Stimulated activated naive CD8-positive, alpha-beta T cell treated with anti-CD3 and anti-CD28 coated beads, Interleukin-15, amount 100 ng/mL, for 72 hours (primary cell): ENCODE measurements at regions not wholly inside any gene's neighbourhood (a gene's known extent, or its start where the extent isn't known, plus 50 kb on each side); places are given as distances from the start of the nearest gene placed in this dataset.

Experiments used
- ATAC-seq: fragments of 150-1000 bp; cut with Tn5 transposase; 2 replicates; pipeline ENCODE4 v1.10.0; 2021; ENCODE audit warnings: mild to moderate bottlenecking, moderate library complexity
- DNase-seq, 2 donors: peaks; one replicate each; pipeline ENCODE4 v3.0.0; 2021 to 2022
- H3K27ac Mint-ChIP-seq, 2 donors: one replicate each; pipeline ENCODE4 v1.8.0; 2022; ENCODE audit warnings: mild to moderate bottlenecking in 2 of 2, mixed read lengths in 2 of 2, moderate library complexity in 2 of 2
- H3K27me3 Mint-ChIP-seq: one replicate; pipeline ENCODE4 v1.8.0; 2022; ENCODE audit warnings: mixed read lengths
- H3K4me1 Mint-ChIP-seq: one replicate; pipeline ENCODE4 v1.8.0; 2022; ENCODE audit warnings: mild to moderate bottlenecking, mixed read lengths
- H3K4me3 Mint-ChIP-seq, 2 donors: one replicate each; pipeline ENCODE4 v1.8.0; 2022; ENCODE audit warnings: mild to moderate bottlenecking in 2 of 2, mixed read lengths in 2 of 2, moderate library complexity in 1 of 2
- H3K9me3 Mint-ChIP-seq, 2 donors: one replicate each; pipeline ENCODE4 v1.8.0; 2022; ENCODE audit warnings: mixed read lengths in 2 of 2

DNA sequence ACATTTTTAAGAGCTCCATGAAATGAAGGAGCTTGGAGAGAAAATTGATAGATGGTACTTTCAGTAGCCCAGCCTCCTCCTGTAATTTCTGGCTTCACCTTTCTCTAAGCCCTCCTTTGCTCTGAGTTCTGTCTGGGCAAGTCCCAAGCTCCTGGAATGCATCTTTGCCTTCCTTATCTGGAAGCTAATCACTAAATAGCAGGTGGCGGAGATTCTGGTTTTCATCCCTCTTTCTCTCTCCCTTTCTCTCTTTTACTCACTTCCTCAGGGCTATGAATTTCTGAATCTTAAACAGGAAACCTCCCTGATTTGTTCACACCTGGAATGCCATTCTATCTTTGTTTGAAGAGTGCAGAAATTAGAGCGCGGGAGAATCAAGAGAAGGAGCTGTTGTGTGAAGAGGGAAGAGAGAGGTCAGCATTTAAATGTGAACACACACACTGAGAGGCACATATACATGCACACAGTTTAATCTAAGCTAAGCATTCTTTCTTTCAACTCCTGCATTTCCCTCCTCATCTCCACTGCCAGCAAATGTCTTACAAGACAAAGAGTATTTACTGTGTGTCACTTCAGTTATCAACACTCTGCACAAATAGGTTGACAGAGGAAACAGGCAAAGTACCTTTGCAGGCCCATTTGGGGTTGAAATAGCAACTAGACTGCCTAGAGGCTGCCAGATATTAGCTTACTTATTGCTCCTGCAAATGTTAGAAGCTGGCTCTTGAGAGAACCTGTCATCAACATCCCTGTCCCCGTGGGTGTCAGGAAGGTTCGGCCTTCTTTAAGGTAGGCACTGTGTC is 199.4 kb upstream of the CAMK1G start:
- H3K27ac Mint-ChIP-seq = no peak overlapping the region
- DNase-seq = no peak
- H3K4me3 Mint-ChIP-seq = no peak overlapping the region

DNA sequence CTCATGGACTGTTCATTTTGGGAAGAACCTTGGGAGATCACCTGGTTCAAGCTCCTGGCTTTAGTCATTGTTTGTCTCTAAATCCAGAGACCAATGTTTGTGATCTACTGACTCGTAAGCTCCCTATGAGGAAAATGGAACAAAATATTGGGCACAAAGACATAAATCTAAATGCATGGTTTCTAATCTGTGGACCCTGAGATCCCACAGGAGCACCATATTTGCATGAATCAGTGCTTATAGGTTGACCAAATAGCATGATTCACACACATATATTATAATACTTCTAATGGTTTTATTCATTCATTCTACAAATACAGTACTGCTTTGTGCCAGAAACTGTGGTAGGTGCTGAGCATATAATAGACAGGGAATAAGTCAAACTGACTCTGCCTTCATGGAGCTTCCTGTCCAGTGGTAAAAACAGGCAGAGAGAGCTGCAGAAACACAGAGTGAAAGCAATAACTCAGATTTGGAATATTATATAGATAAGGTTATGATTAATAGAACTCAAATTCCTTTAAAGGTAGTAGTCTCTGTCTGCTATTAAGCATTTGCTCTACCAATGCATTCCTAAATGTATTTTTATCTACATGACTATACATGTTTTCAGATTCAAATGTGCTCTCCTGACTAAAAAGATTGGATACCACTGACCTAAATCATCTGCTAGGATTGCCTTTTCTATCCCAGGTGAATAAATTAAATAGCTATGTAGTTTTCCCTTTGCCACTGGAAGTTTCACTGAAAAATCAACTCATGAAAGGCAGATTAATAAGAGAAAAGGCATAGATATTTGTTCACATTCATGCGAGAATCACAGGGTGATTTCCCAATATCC is 198.6 kb upstream of the CAMK1G start:
- no peak overlapping the region for H3K4me3 Mint-ChIP-seq
- no peak for ATAC-seq
- no peaks in the 10 kb centered on the region for H3K4me1 Mint-ChIP-seq

More for the DNA sequence above, 199.4 kb upstream of the CAMK1G start:
- no peak for ATAC-seq
- Mint-ChIP-seq H3K4me1 (no peaks in the 10 kb centered on the region), H3K27me3 (peaks cover 3% of the 10 kb centered on the region), H3K9me3 (no peaks in the 10 kb centered on the region)

DNA sequence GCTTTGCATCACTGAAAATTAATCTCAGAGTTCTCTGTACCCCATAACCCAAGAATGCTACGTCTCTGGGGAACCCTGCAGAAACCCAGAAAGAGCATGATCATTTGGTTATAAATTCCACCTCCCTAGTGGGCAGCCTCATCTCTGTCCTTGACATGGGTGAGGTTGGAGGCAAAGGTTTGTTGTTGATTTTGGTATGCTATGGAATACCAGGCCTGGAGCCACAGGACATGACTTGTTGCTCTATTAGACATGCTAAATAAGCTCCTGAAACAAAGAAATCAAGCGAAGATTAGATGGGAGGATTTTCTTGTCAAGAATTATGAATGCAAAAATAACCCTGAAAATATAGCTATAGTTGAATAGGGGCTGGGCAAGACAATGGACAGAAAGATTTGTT is 197.4 kb upstream of the CAMK1G start:
- H3K27ac Mint-ChIP-seq = no peak overlapping the region
- DNase-seq (no peak), ATAC-seq (no peak)
- H3K27me3 Mint-ChIP-seq = peaks cover 8% of the 10 kb centered on the region
- H3K9me3 Mint-ChIP-seq = no peaks in the 10 kb centered on the region
- no peak overlapping the region for H3K4me3 Mint-ChIP-seq
- no peaks in the 10 kb centered on the region for H3K4me1 Mint-ChIP-seq

More for the DNA sequence above, 198.6 kb upstream of the CAMK1G start:
- H3K9me3 Mint-ChIP-seq = no peaks in the 10 kb centered on the region
- H3K27me3 Mint-ChIP-seq = peaks cover 8% of the 10 kb centered on the region
- no peak for DNase-seq
- H3K27ac Mint-ChIP-seq = no peak overlapping the region

DNA sequence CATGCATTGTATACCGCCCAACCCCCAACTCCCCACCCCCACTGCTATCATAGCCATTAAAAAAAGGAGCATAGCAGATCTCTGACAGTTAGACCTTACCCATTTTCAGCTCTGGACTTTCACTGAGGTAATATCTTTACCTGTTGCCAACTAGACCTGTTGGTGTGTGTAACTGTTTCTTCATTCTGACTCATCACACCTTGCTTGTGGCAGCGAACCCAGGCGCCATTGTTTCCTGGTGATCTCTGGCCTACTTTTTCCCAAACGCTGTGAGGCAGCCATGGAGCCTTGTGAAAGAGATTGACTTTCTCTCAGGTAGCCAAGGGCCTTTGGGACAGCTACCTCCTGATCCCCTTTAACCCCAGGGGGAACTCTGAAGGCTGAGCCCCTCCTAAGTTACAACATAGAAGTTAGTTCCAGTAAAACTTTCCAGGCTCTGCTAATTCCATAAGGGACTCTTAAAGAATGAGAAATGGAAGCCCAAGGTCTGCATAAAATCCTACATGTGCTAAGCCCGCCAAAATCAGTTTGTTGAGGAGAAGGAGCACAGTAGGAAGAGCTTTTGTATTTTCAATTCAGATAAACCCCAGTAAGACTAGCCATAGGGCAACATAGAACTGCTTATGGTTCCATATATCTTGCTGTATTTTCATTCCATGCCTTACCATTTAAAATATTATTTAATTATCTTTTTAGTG is 196.1 kb upstream of the CAMK1G start:
- Mint-ChIP-seq H3K9me3 (no peaks in the 10 kb centered on the region), H3K27me3 (peaks cover 10% of the 10 kb centered on the region), H3K4me3 (no peak overlapping the region), H3K4me1 (no peaks in the 10 kb centered on the region), H3K27ac (peak overlapping the region in 1 of 2 donors; percentile 45)
- DNase-seq (no peak), ATAC-seq (no peak)

DNA sequence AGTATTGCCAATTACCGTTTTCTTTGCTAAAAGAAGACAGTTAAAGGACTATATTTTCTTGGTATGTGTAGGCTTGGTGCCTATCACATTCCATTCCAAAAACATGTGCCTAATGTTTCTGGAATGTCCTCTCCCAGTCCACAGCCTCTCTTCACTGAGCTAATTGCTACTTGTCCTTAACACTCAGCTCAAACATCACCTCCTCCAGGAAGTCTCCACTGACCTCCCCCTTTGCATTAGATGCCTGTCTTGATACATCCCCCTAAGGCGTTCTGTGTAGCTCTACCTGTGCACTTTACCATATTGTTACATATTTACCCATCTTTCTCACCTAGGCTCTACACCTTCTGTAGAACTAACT is 195.6 kb upstream of the CAMK1G start:
- H3K27ac Mint-ChIP-seq = no peak overlapping the region
- H3K4me3 Mint-ChIP-seq = no peak overlapping the region
- DNase-seq = no peak
- H3K9me3 Mint-ChIP-seq = no peaks in the 10 kb centered on the region
- H3K27me3 Mint-ChIP-seq = peaks cover 15% of the 10 kb centered on the region
- no peak for ATAC-seq
- no peaks in the 10 kb centered on the region for H3K4me1 Mint-ChIP-seq

DNA sequence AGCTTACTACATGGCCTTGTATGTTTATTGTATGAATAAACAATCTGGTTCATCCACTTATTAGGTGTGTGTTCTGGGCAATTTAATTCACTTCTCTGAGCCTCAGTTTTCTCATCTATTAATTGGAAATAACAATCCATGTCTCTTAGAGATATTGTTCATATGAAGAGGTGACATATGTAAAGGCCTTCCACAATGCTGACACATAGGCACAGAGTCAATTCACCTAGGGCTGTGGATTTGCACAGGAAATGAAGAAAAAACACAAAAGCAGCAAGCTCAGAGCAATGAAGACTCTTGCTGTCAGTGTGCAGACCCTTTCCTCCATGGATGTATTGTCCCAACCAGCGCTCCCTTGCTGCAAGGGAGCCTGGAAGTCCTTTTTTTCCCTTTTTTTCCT is 195.2 kb upstream of the CAMK1G start:
- H3K4me1 Mint-ChIP-seq = no peaks in the 10 kb centered on the region
- DNase-seq = no peak
- H3K27ac Mint-ChIP-seq = no peak overlapping the region
- no peaks in the 10 kb centered on the region for H3K9me3 Mint-ChIP-seq
- H3K4me3 Mint-ChIP-seq = no peak overlapping the region
- peaks cover 19% of the 10 kb centered on the region for H3K27me3 Mint-ChIP-seq
- ATAC-seq = no peak

DNA sequence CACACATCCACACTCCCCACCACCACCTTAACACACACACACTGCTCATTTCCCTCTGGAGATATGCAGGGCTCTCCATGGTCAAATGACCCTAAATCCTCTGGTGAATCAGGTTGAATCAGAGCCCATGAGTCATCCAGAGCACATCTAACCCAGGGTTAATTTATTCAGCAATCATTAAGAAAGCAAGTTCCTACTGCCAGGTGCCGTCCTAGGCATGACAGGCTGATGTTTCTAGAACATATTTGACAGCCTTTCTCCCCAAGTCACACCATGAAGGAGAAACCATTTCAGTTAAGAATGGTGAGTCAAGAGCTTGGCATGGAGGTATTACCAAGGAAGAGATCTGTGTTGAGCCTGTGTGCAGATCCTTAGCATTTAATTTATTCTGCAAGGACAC is 194.3 kb upstream of the CAMK1G start:
- no peaks in the 10 kb centered on the region for H3K4me1 Mint-ChIP-seq
- no peak overlapping the region for H3K4me3 Mint-ChIP-seq
- no peaks in the 10 kb centered on the region for H3K9me3 Mint-ChIP-seq
- no peak for DNase-seq
- ATAC-seq = no peak
- H3K27me3 Mint-ChIP-seq = peaks cover 21% of the 10 kb centered on the region
- peak overlapping the region in 1 of 2 donors; percentile 45 for H3K27ac Mint-ChIP-seq

DNA sequence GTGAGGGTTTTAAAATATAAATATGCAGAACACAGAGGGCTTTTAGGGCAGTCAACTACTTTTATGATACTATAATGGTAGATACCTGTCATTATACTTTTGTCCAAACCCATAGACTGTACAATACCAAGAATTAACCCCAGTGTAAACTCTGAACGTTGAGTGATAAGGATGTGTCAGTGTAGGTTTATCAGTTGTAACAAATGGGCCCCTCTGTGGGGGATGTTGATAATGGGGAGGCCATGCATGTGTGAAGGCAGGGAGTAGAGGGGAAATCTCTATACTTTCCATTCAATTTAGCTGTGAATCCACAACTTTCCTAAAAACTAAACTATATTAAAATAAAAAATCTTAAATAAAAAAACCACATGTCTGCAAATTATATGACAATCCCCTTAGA is 193.5 kb upstream of the CAMK1G start:
- no peak overlapping the region for H3K27ac Mint-ChIP-seq
- H3K27me3 Mint-ChIP-seq = peaks cover 28% of the 10 kb centered on the region
- H3K4me1 Mint-ChIP-seq = no peaks in the 10 kb centered on the region
- H3K4me3 Mint-ChIP-seq = no peak overlapping the region
- no peak for ATAC-seq
- no peaks in the 10 kb centered on the region for H3K9me3 Mint-ChIP-seq
- DNase-seq = no peak

DNA sequence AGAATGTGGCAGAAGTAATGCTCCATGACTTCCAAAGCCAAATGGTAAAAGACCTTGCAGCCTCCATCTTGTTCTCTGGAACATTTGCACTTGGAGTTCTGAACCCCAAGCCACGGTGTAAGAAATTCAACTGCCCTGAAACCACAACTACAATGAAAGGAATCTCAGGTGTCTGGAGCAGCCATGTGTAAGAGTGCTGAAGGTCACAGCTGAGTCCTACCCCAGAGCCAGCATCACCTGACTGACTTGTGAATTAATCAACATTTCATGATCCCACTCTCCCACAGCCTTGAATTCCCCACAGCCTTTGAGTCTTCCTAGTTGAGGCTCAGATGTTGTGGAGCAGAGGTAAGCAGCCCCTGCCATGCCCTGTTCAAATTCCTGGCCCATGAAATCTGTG is 192.8 kb upstream of the CAMK1G start:
- H3K27me3 Mint-ChIP-seq = peaks cover 34% of the 10 kb centered on the region
- DNase-seq (no peak), ATAC-seq (no peak)
- no peaks in the 10 kb centered on the region for H3K9me3 Mint-ChIP-seq
- no peaks in the 10 kb centered on the region for H3K4me1 Mint-ChIP-seq
- H3K4me3 Mint-ChIP-seq = no peak overlapping the region
- H3K27ac Mint-ChIP-seq = no peak overlapping the region

DNA sequence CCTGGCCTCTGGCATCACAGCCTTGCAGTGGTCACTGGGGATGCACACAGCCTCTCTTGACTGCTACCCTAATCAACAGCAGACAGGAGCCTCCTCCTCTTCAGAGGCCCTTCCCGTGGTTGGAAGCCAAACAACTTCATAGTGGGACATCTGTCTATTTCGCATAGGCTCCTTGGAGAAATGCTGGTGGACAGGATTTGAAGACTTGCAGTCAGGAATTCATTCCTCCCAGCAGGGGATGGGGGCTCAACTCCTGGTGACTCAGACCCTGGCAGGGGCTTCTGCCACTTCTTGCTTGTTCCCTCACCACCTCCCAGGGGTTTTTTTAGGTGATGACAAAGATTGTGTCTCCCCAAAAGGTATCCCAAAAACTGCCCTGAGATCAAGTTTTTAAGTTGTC is 191.7 kb upstream of the CAMK1G start:
- H3K4me1 Mint-ChIP-seq = no peaks in the 10 kb centered on the region
- H3K27me3 Mint-ChIP-seq = peaks cover 34% of the 10 kb centered on the region
- H3K4me3 Mint-ChIP-seq = no peak overlapping the region
- DNase-seq (no peak), ATAC-seq (no peak)
- no peaks in the 10 kb centered on the region for H3K9me3 Mint-ChIP-seq
- H3K27ac Mint-ChIP-seq = no peak overlapping the region

DNA sequence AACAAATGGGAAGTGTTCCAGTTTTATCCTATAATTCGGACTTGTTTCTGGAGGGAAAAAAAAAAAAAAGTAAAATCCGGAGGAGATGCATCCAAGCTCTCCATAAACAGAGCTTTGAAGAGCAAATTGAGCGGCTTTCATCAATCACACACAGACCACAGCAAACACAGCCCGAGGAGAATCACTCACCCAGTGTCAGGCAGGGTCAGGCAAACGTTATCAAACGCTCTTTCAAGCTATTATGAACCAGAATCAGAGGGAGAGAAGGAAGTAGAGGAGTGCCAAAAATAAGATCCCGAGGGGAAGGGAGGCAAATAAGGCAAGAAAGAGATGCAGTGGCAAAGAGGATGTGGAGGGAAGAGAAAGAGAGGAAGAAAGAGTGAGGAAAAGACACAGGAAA is 188.3 kb upstream of the CAMK1G start:
- no peak overlapping the region for H3K4me3 Mint-ChIP-seq

DNA sequence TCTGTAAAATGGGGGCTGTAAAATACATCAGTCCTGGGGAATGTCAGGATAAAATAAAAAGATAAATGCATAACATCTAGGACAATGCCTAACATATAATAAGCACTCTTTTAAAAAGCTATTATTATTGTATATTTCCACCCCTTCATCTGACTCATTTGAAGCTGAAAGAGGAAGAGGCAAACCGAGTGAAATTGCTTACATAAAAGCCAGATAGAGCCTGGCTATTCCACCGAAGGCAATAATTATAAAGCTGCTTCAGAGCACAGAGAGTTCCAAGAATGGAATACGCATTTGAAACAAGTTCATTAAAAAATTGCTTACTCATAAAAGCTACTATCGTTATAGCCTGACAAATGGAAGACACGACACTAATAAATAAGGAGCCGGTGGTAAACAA is 186.1 kb upstream of the CAMK1G start:
- no peak for ATAC-seq
- no peak for DNase-seq
- H3K4me1 Mint-ChIP-seq = no peaks in the 10 kb centered on the region
- H3K9me3 Mint-ChIP-seq = no peaks in the 10 kb centered on the region
- peaks cover 33% of the 10 kb centered on the region for H3K27me3 Mint-ChIP-seq
- H3K4me3 Mint-ChIP-seq = no peak overlapping the region
- no peak overlapping the region for H3K27ac Mint-ChIP-seq

More for the DNA sequence above, 188.3 kb upstream of the CAMK1G start:
- H3K9me3 Mint-ChIP-seq = no peaks in the 10 kb centered on the region
- peaks cover 34% of the 10 kb centered on the region for H3K27me3 Mint-ChIP-seq
- DNase-seq = no peak
- ATAC-seq = no peak
- no peaks in the 10 kb centered on the region for H3K4me1 Mint-ChIP-seq
- H3K27ac Mint-ChIP-seq = no peak overlapping the region

DNA sequence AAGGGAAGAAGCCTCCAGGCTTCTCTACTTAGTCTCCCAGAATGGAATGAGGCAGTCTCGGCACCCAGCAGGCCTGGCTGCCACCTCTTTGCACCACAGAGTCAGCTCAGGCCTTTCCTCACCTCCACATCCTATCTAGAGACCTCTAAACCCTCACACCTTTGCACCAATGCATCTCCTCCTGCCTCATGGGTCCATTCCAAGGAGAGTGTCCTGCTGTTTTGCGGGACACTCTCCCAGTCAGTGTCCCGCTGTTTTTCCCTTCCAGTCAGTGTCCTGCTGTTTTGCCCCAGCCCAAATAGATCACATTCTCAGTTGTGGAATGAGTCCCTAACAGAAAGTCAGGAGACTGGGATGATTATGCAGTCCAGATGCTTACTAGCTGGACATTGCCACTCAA is 185.6 kb upstream of the CAMK1G start:
- H3K4me3 Mint-ChIP-seq = no peak overlapping the region
- no peak overlapping the region for H3K27ac Mint-ChIP-seq
- ATAC-seq (no peak), DNase-seq (no peak)
- H3K9me3 Mint-ChIP-seq = no peaks in the 10 kb centered on the region
- peaks cover 27% of the 10 kb centered on the region for H3K27me3 Mint-ChIP-seq
- no peaks in the 10 kb centered on the region for H3K4me1 Mint-ChIP-seq

DNA sequence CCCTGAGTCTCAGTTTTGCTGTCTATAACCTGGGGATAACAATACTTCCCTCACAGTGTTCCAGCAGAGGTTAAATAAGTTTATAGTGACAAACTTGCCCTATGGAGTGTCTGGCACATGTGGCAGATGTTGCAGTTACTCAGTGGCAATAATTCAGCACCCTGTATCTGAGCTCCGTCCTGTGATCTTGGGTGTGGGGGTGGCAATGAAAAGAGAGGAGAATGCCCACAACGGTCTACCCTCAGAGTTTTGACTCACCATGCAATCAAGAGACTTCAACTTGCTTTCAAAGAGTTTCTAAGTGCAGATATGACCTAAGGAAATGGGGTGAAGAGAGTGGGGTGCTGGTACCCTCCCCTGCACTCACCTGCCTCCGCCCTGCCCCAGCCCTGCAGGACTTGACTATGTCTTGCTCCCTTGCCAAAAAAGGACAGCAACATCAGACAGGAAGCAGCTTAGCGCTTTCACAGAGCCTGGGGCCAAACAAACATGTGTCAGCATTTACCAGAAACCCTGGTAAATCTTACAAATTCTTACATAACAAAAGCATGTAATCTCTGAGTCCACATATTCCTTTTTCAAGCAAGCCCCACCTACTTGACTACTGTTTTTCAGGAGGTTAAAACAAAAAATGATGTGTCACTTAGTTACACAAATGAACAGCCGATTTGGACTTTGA is 185.1 kb upstream of the CAMK1G start:
- no peaks in the 10 kb centered on the region for H3K9me3 Mint-ChIP-seq
- no peak overlapping the region for H3K27ac Mint-ChIP-seq
- peaks cover 22% of the 10 kb centered on the region for H3K27me3 Mint-ChIP-seq
- ATAC-seq (peak; percentile 35), DNase-seq (no peak)
- no peaks in the 10 kb centered on the region for H3K4me1 Mint-ChIP-seq
- H3K4me3 Mint-ChIP-seq = no peak overlapping the region

DNA sequence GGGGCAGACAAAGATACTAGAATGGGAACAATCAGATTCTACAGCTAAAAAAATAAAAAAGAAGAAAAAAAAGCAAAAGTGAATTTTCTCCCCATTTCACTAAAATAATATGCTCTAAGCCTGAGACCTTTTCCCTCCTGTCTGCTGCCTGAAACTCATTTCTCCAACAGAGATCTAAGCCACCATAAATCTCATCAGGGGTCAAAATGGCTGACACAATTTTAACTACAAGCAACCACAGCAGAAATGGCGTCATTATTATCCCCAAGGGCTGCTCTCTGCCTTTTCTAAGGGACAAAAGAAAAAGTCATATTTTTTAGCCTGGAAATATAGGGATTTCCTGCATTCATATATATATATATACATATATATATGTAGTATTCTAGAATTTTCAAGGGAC is 183.7 kb upstream of the CAMK1G start:
- peaks cover 16% of the 10 kb centered on the region for H3K27me3 Mint-ChIP-seq
- no peak overlapping the region for H3K27ac Mint-ChIP-seq
- H3K9me3 Mint-ChIP-seq = no peaks in the 10 kb centered on the region
- H3K4me3 Mint-ChIP-seq = no peak overlapping the region
- no peaks in the 10 kb centered on the region for H3K4me1 Mint-ChIP-seq
- DNase-seq (no peak), ATAC-seq (no peak)
